Neuronal stem cell (in vitro differentiated cells): ENCODE measurements at regions not wholly inside any gene's neighbourhood (a gene's known extent, or its start where the extent isn't known, plus 50 kb on each side); places are given as distances from the start of the nearest gene placed in this dataset.
A peak's percentile ranks its signal among the peaks of the same experiment; 100 is the strongest.

Experiments used
- DNase-seq: peaks from one replicate; pipeline ENCODE4 v3.0.0-alpha.2; 2013; ENCODE audit warnings: low spot score
- H2AFZ ChIP-seq: one replicate; pipeline ENCODE4 v1.6.1; 2013; ENCODE audit warnings: mild to moderate bottlenecking, low read length, inconsistent platforms
- H2AK5ac ChIP-seq: 2 replicates; pipeline ENCODE4 v1.6.1; 2013; ENCODE audit warnings: low read depth, mild to moderate bottlenecking, inconsistent platforms, low read length, moderate library complexity, mixed read lengths
- H2BK120ac ChIP-seq: 2 replicates; pipeline ENCODE4 v1.6.1; 2013; ENCODE audit warnings: low read depth, mild to moderate bottlenecking, inconsistent platforms, low read length, moderate library complexity, mixed read lengths
- H2BK12ac ChIP-seq: one replicate; pipeline ENCODE4 v1.6.1; 2013; ENCODE audit warnings: low read length, inconsistent platforms
- H2BK15ac ChIP-seq: 2 replicates; pipeline ENCODE4 v1.6.1; 2013; ENCODE audit warnings: mild to moderate bottlenecking, low read length, inconsistent platforms, mixed read lengths
- H2BK5ac ChIP-seq: one replicate; pipeline ENCODE4 v1.6.1; 2013; ENCODE audit warnings: inconsistent platforms, mild to moderate bottlenecking, low read length, moderate library complexity
- H3K14ac ChIP-seq: one replicate; pipeline ENCODE4 v1.6.1; 2013; ENCODE audit warnings: low read length, inconsistent platforms
- H3K18ac ChIP-seq: 2 replicates; pipeline ENCODE4 v1.6.1; 2013; ENCODE audit warnings: low read length, inconsistent platforms
- H3K23ac ChIP-seq: 2 replicates; pipeline ENCODE4 v1.6.1; 2013; ENCODE audit warnings: low read depth, mild to moderate bottlenecking, mixed read lengths, low read length, inconsistent platforms; ENCODE audit not compliant: poor library complexity
- H3K27ac ChIP-seq: replicated peaks from 3 replicates; pipeline ENCODE4 v1.5.1; 2013; ENCODE audit warnings: low read length, inconsistent platforms
- H3K27me3 ChIP-seq, 3 experiments: 2 replicates each; pipeline ENCODE4 v1.6.1; 2013; ENCODE audit warnings: low read length in 3 of 3, mild to moderate bottlenecking in 2 of 3, inconsistent platforms in 1 of 3, low read depth in 1 of 3, mixed read lengths in 1 of 3, moderate library complexity in 1 of 3; ENCODE audit not compliant: control insufficient read depth in 3 of 3, insufficient read depth in 3 of 3
- H3K36me3 ChIP-seq, 2 donors: replicated peaks in 1 of 2; 2 replicates each; pipeline ENCODE4 v1.6.1; 2013; ENCODE audit warnings: low read length in 2 of 2; ENCODE audit not compliant: control insufficient read depth in 2 of 2, insufficient read depth in 2 of 2
- H3K4ac ChIP-seq: 2 replicates; pipeline ENCODE4 v1.6.1; 2013; ENCODE audit warnings: inconsistent platforms, mild to moderate bottlenecking, low read length, moderate library complexity
- H3K4me1 ChIP-seq, 2 donors: 1 replicate in 1 of 2; 2 replicates in 1 of 2; pipeline ENCODE4 v1.6.1; 2013; ENCODE audit warnings: low read length in 2 of 2, low read depth in 1 of 2; ENCODE audit not compliant: control insufficient read depth in 2 of 2, insufficient read depth in 1 of 2
- H3K4me2 ChIP-seq: one replicate; pipeline ENCODE4 v1.6.1; 2013; ENCODE audit warnings: mild to moderate bottlenecking, low read length, inconsistent platforms; ENCODE audit not compliant: insufficient read depth, poor library complexity, severe bottlenecking
- H3K4me3 ChIP-seq, 2 donors: 2 replicates each; pipeline ENCODE4 v1.5.1; 2013; ENCODE audit warnings: low read length in 2 of 2, mild to moderate bottlenecking in 2 of 2, inconsistent platforms in 1 of 2, moderate library complexity in 1 of 2
- H3K79me1 ChIP-seq: one replicate; pipeline ENCODE4 v1.6.1; 2013; ENCODE audit warnings: low read depth, mild to moderate bottlenecking, inconsistent platforms, low read length, moderate library complexity
- H3K9ac ChIP-seq: one replicate; pipeline ENCODE4 v1.6.1; 2013; ENCODE audit warnings: mild to moderate bottlenecking, low read depth, low read length, inconsistent platforms; ENCODE audit not compliant: poor library complexity
- H3K9me3 ChIP-seq, 2 donors: replicated peaks in 1 of 2; 2 replicates each; pipeline versions ENCODE3 to v1.6.1; 2013; ENCODE audit warnings: low read length in 2 of 2, mild to moderate bottlenecking in 2 of 2, inconsistent platforms in 1 of 2, low read depth in 1 of 2, mixed read lengths in 1 of 2, moderate library complexity in 1 of 2; ENCODE audit not compliant: control insufficient read depth in 2 of 2, insufficient read depth in 1 of 2
- H4K8ac ChIP-seq: one replicate; pipeline ENCODE4 v1.6.1; 2013; ENCODE audit warnings: low read depth, mild to moderate bottlenecking, inconsistent platforms, low read length, moderate library complexity
- H4K91ac ChIP-seq: one replicate; pipeline ENCODE4 v1.6.1; 2013; ENCODE audit warnings: low read length, low read depth, mild to moderate bottlenecking, inconsistent platforms; ENCODE audit not compliant: poor library complexity
- WGBS, 2 donors: extraction: QIAGEN DNeasy Blood & Tissue Kit; methylation state at CpG; one replicate each; pipeline ENCODE4 v1.1.7; 2013; ENCODE audit warnings: missing lambda C conversion rate in 2 of 2, mixed read lengths in 1 of 2; ENCODE audit not compliant: insufficient read length in 2 of 2, insufficient replicate concordance in 1 of 2; ENCODE audit errors: extremely low coverage in 2 of 2; 5-methylcytosine and 5-hydroxymethylcytosine counted together

- no peak overlapping the region for H3K23ac ChIP-seq
- no peak overlapping the region for H4K91ac ChIP-seq
- no peak overlapping the region for H2BK12ac ChIP-seq
- H3K36me3 ChIP-seq = no peaks in the 10 kb centered on the region
- no peak for DNase-seq
- H3K9me3 ChIP-seq = peaks cover 3 to 8% of the 10 kb centered on the region in 2 donors
- H3K4me2 ChIP-seq = no peak overlapping the region
- H3K4me3 ChIP-seq = no peak overlapping the region
- H3K79me1 ChIP-seq = no peaks in the 10 kb centered on the region
- no peak overlapping the region for H2BK120ac ChIP-seq
- no peaks in the 10 kb centered on the region for H3K27me3 ChIP-seq
- no peak overlapping the region for H2BK5ac ChIP-seq
- H3K4ac ChIP-seq = no peak overlapping the region
- no peaks in the 10 kb centered on the region for H3K4me1 ChIP-seq
- no peak overlapping the region for H4K8ac ChIP-seq
- H3K9ac ChIP-seq = no peak overlapping the region
- no peak overlapping the region for H3K18ac ChIP-seq
- H3K14ac ChIP-seq = no peak overlapping the region
- no peak overlapping the region for H2AFZ ChIP-seq
- H2AK5ac ChIP-seq = no peak overlapping the region
- no peak overlapping the region for H3K27ac ChIP-seq
- no CpG with 5 or more reads among the region's 5 CpGs for WGBS, 2 donors
- H2BK15ac ChIP-seq = no peak overlapping the region
Measured at GRCh38 chr12:16136219-16136988, 141.1 kb downstream of the SLC15A5 start.

DNA sequence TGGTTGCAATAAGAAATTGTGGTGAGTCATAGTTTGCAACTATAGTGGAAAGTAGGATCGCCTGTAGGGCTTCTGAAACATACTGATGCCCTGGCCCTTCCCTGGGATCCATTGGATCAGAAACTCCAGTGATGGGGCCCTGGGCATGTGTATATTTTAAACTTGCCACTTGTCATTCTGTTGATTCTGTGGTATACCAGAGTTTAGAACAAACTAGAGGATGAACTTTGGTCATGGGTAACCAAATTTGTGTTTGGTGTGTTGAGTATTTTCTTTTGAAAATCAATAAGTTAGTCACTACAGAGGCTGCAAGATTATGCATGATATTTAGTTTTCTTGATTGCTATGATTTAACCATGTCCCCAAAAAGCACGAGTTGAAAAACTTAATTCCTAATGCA lies 142.2 kb downstream of the SLC15A5 start:
- no peak overlapping the region for H3K4ac ChIP-seq
- no peaks in the 10 kb centered on the region for H3K4me1 ChIP-seq
- no peak overlapping the region for H3K9ac ChIP-seq
- no CpG with 5 or more reads among the region's 2 CpGs for WGBS, 2 donors
- H3K4me2 ChIP-seq = no peak overlapping the region
- no peaks in the 10 kb centered on the region for H3K36me3 ChIP-seq
- H3K23ac ChIP-seq = no peak overlapping the region
- H4K91ac ChIP-seq = no peak overlapping the region
- no peak overlapping the region for H3K27ac ChIP-seq
- no peaks in the 10 kb centered on the region for H3K27me3 ChIP-seq
- no peak overlapping the region for H3K14ac ChIP-seq
- H2BK120ac ChIP-seq = no peak overlapping the region
- no peak overlapping the region for H2BK12ac ChIP-seq
- H3K4me3 ChIP-seq = no peak overlapping the region
- no peaks in the 10 kb centered on the region for H3K79me1 ChIP-seq
- DNase-seq = no peak
- no peak overlapping the region for H3K18ac ChIP-seq
- H2AK5ac ChIP-seq = no peak overlapping the region
- H3K9me3 ChIP-seq = peaks cover 3 to 8% of the 10 kb centered on the region in 2 donors
- H2BK5ac ChIP-seq = no peak overlapping the region
- H2BK15ac ChIP-seq = no peak overlapping the region
- no peak overlapping the region for H2AFZ ChIP-seq
- H4K8ac ChIP-seq = no peak overlapping the region

DNA sequence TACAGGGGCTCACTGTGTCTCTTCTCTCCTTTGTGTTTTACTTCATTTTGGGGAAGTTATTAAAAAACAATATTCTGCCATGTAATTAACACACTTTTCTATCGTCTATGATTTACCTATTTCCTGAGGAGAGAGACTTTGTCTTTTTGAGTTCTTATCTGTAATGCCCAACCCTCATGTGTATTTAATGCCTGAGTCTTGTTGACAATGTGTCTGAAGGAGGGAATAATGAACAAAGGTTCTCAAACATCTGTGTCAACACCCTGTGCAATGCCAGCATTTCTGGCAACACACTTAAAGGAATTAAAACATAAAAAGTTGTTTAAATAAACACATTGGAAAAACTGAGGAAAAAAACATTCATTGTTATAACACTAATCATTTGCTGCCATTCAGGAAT lies 147.1 kb downstream of the SLC15A5 start:
- H3K79me1 ChIP-seq = no peaks in the 10 kb centered on the region
- no peak overlapping the region for H4K91ac ChIP-seq
- no peaks in the 10 kb centered on the region for H3K36me3 ChIP-seq
- no peak overlapping the region for H3K27ac ChIP-seq
- H3K27me3 ChIP-seq = no peaks in the 10 kb centered on the region
- no peak overlapping the region for H3K18ac ChIP-seq
- H3K23ac ChIP-seq = no peak overlapping the region
- H3K14ac ChIP-seq = no peak overlapping the region
- H2AFZ ChIP-seq = no peak overlapping the region
- H2AK5ac ChIP-seq = no peak overlapping the region
- no peak overlapping the region for H3K9ac ChIP-seq
- no CpG with 5 or more reads among the region's 1 CpG for WGBS, 2 donors
- no peak overlapping the region for H2BK5ac ChIP-seq
- no peak overlapping the region for H2BK120ac ChIP-seq
- H3K4me1 ChIP-seq = no peaks in the 10 kb centered on the region
- peaks cover 3 to 6% of the 10 kb centered on the region in 2 donors for H3K9me3 ChIP-seq
- H3K4me2 ChIP-seq = no peak overlapping the region
- DNase-seq = no peak
- H2BK12ac ChIP-seq = no peak overlapping the region
- H3K4me3 ChIP-seq = no peak overlapping the region
- no peak overlapping the region for H3K4ac ChIP-seq
- H4K8ac ChIP-seq = no peak overlapping the region
- no peak overlapping the region for H2BK15ac ChIP-seq

- Histone ChIP-seq H4K91ac (no peak overlapping the region), H2AK5ac (no peak overlapping the region), H3K79me1 (no peaks in the 10 kb centered on the region), H4K8ac (no peak overlapping the region), H3K4me3 (no peak overlapping the region), H3K36me3 (no peaks in the 10 kb centered on the region), H2BK15ac (no peak overlapping the region), H3K14ac (no peak overlapping the region), H3K4ac (no peak overlapping the region), H3K23ac (no peak overlapping the region), H3K18ac (peak overlapping the region; percentile 36), H2BK120ac (no peak overlapping the region), H2BK12ac (no peak overlapping the region), H3K4me1 (no peaks in the 10 kb centered on the region), H3K9me3 (no peaks in the 10 kb centered on the region), H2AFZ (no peak overlapping the region), H3K27ac (no peak overlapping the region), H3K9ac (no peak overlapping the region), H2BK5ac (no peak overlapping the region), H3K27me3 (no peaks in the 10 kb centered on the region), H3K4me2 (no peak overlapping the region)
- no CpG with 5 or more reads among the region's 5 CpGs for WGBS, 2 donors
- no peak for DNase-seq
Measured at GRCh38 chr12:16121953-16122352, 155.5 kb downstream of the SLC15A5 start.
